ENCODE measurements at regions not wholly inside any gene's neighbourhood (a gene's known extent, or its start where the extent isn't known, plus 50 kb on each side); places are given as distances from the start of the nearest gene placed in this dataset.

- TF ChIP-seq ZFP3 (tag by site-specific recombination; IDR thresholded peaks at IDR 0.05; ENCODE audit: low read depth) (no peak), CTCF (tag by site-specific recombination; IDR thresholded peaks at IDR 0.05) (no peak), ZBTB17 (tag by site-specific recombination; IDR thresholded peaks at IDR 0.05) (no peak), ZNF398 (tag by site-specific recombination; IDR thresholded peaks at IDR 0.05) (no peak), ZBTB1 (tag by site-specific recombination; IDR thresholded peaks at IDR 0.05) (no peak), ZNF138 (tag by site-specific recombination; IDR thresholded peaks at IDR 0.05; ENCODE audit: borderline replicate concordance) (no peak), GLI4 (tag by site-specific recombination; IDR thresholded peaks at IDR 0.05) (no peak), ATF2 (tag by site-specific recombination; IDR thresholded peaks at IDR 0.05; ENCODE audit: low read depth) (no peak), HOXA7 (CRISPR knock-in tag; IDR thresholded peaks at IDR 0.05; ENCODE audit: borderline replicate concordance) (no peak), ZBTB7A (tag by site-specific recombination; IDR thresholded peaks at IDR 0.05; ENCODE audit: low read depth) (no peak)
Measured at GRCh38 chr2:66110086-66110485, 324.8 kb upstream of the MEIS1 start.
